Natural killer cell (primary cell): ENCODE measurements at regions not wholly inside any gene's neighbourhood (a gene's known extent, or its start where the extent isn't known, plus 50 kb on each side); places are given as distances from the start of the nearest gene placed in this dataset.

Experiments used
- ATAC-seq, 3 donors: fragments of 150-1000 bp in 2 of 3; fragments of 200-7000 bp in 1 of 3; cut with Tn5 transposase; 1 replicate in 1 of 3; 2 replicates in 2 of 3; pipeline ENCODE4 v1.10.0; 2021; ENCODE audit warnings: mild to moderate bottlenecking in 2 of 3, moderate library complexity in 2 of 3
- DNase-seq, 2 donors: peaks; one replicate each; pipeline versions ENCODE4 v3.0.0 to v3.0.0-alpha.2; 2013 to 2021; ENCODE audit warnings: mixed read lengths in 1 of 2
- H3K27ac ChIP-seq: one replicate; pipeline ENCODE4 v1.5.1; 2013; ENCODE audit warnings: mild to moderate bottlenecking, low read length
- H3K27me3 ChIP-seq: one replicate; pipeline ENCODE4 v1.6.1; 2013; ENCODE audit warnings: low read length; ENCODE audit not compliant: control insufficient read depth, insufficient read depth
- H3K36me3 ChIP-seq: one replicate; pipeline ENCODE4 v1.6.1; 2013; ENCODE audit warnings: low read length; ENCODE audit not compliant: control insufficient read depth, insufficient read depth
- H3K4me1 ChIP-seq: one replicate; pipeline ENCODE4 v1.6.1; 2013; ENCODE audit warnings: low read length; ENCODE audit not compliant: control insufficient read depth, insufficient read depth
- H3K4me3 ChIP-seq: one replicate; pipeline ENCODE4 v1.5.1; 2013; ENCODE audit warnings: low read length
- H3K9me3 ChIP-seq: one replicate; pipeline ENCODE4 v1.6.1; 2013; ENCODE audit warnings: low read length; ENCODE audit not compliant: control insufficient read depth, insufficient read depth
- H3K27ac Mint-ChIP-seq, 2 donors: one replicate each; pipeline ENCODE4 v1.8.0; 2022; ENCODE audit warnings: mild to moderate bottlenecking in 2 of 2, mixed read lengths in 2 of 2, moderate library complexity in 1 of 2
- H3K27me3 Mint-ChIP-seq, 2 donors: one replicate each; pipeline ENCODE4 v1.8.0; 2022; ENCODE audit warnings: low read depth in 2 of 2, mixed read lengths in 2 of 2
- H3K36me3 Mint-ChIP-seq: one replicate; pipeline ENCODE4 v1.8.0; 2022; ENCODE audit warnings: mixed read lengths
- H3K4me1 Mint-ChIP-seq, 2 donors: one replicate each; pipeline ENCODE4 v1.8.0; 2022; ENCODE audit warnings: mixed read lengths in 2 of 2
- H3K4me3 Mint-ChIP-seq: one replicate; pipeline ENCODE4 v1.8.0; 2022; ENCODE audit warnings: mild to moderate bottlenecking, moderate library complexity, mixed read lengths
- H3K9me3 Mint-ChIP-seq, 2 donors: one replicate each; pipeline ENCODE4 v1.8.0; 2022; ENCODE audit warnings: mixed read lengths in 2 of 2
- CTCF ChIP-seq: fragments of 200-600 bp; IDR thresholded peaks from one replicate; pipeline ENCODE4 v1.8.0; 2022; ENCODE audit warnings: antibody characterized with exemption
- WGBS: methylation state at CpG from one replicate; pipeline ENCODE4 v1.1.7; 2013; ENCODE audit warnings: missing lambda C conversion rate; ENCODE audit not compliant: insufficient coverage; 5-methylcytosine and 5-hydroxymethylcytosine counted together
- intact Hi-C: fragments of 100-400 bp; cut with micrococcal nuclease; formaldehyde crosslinking; loops from one replicate; pipeline ENCODE4 v1.14.2; 2022

GRCh38 chr2:111695441-111696007, 188.5 kb downstream of the ANAPC1 start:
- Histone ChIP-seq H3K9me3 (no peaks in the 10 kb centered on the region), H3K4me1 (peaks cover 15% of the 10 kb centered on the region), H3K27ac (no peak overlapping the region), H3K4me3 (no peak overlapping the region), H3K27me3 (no peaks in the 10 kb centered on the region), H3K36me3 (no peaks in the 10 kb centered on the region)
- intact Hi-C loops: no loop called here
- DNase-seq: no peak
- H3K4me1 Mint-ChIP-seq: peaks cover 11 to 24% of the 10 kb centered on the region in 2 donors
- no peak for ATAC-seq
- WGBS: 87% methylated on average over 6 of the region's 8 CpGs
- no peaks in the 10 kb centered on the region for H3K36me3 Mint-ChIP-seq
- H3K9me3 Mint-ChIP-seq: no peaks in the 10 kb centered on the region
- H3K4me3 Mint-ChIP-seq: no peak overlapping the region
- H3K27me3 Mint-ChIP-seq: peaks cover 0 to 8% of the 10 kb centered on the region in 2 donors
- TF ChIP-seq CTCF: no peak
- H3K27ac Mint-ChIP-seq: no peak overlapping the region

- Histone ChIP-seq H3K4me1 (peaks cover 15% of the 10 kb centered on the region), H3K9me3 (no peaks in the 10 kb centered on the region), H3K27me3 (no peaks in the 10 kb centered on the region), H3K36me3 (no peaks in the 10 kb centered on the region), H3K27ac (no peak overlapping the region), H3K4me3 (no peak overlapping the region)
- ATAC-seq: no peak
- WGBS: 100% methylated on average over 3 of the region's 3 CpGs
- Mint-ChIP-seq H3K4me1 (peaks cover 11 to 24% of the 10 kb centered on the region in 2 donors), H3K4me3 (no peak overlapping the region), H3K27me3 (peaks cover 0 to 5% of the 10 kb centered on the region in 2 donors), H3K36me3 (no peaks in the 10 kb centered on the region), H3K27ac (no peak overlapping the region), H3K9me3 (no peaks in the 10 kb centered on the region)
- no peak for TF ChIP-seq CTCF
- intact Hi-C loops: no loop called here
- DNase-seq: no peak
These were observed 187.8 kb downstream of the ANAPC1 start for GRCh38 chr2:111696226-111696625.

- H3K27ac Mint-ChIP-seq: no peak overlapping the region
- ATAC-seq: peak in 1 of 3 donors; percentile 35
- peaks cover 0 to 4% of the 10 kb centered on the region in 2 donors for H3K27me3 Mint-ChIP-seq
- H3K9me3 ChIP-seq: no peaks in the 10 kb centered on the region
- H3K9me3 Mint-ChIP-seq: no peaks in the 10 kb centered on the region
- peaks cover 17 to 32% of the 10 kb centered on the region in 2 donors for H3K4me1 Mint-ChIP-seq
- no peaks in the 10 kb centered on the region for H3K27me3 ChIP-seq
- no peak for TF ChIP-seq CTCF
- H3K36me3 ChIP-seq: no peaks in the 10 kb centered on the region
- peaks cover 21% of the 10 kb centered on the region for H3K4me1 ChIP-seq
- no peak overlapping the region for H3K4me3 Mint-ChIP-seq
- H3K36me3 Mint-ChIP-seq: no peaks in the 10 kb centered on the region
- H3K27ac ChIP-seq: no peak overlapping the region
- no CpG with 5 or more reads among the region's 8 CpGs for WGBS
- no peak for DNase-seq
- H3K4me3 ChIP-seq: no peak overlapping the region
- intact Hi-C loops: no loop called here
These were observed 186.4 kb downstream of the ANAPC1 start for GRCh38 chr2:111697560-111697959.

GRCh38 chr2:111698089-111698488, 185.9 kb downstream of the ANAPC1 start:
- no peaks in the 10 kb centered on the region for H3K9me3 Mint-ChIP-seq
- intact Hi-C loops: no loop called here
- H3K36me3 Mint-ChIP-seq: no peaks in the 10 kb centered on the region
- Histone ChIP-seq H3K36me3 (no peaks in the 10 kb centered on the region), H3K4me3 (no peak overlapping the region), H3K9me3 (no peaks in the 10 kb centered on the region), H3K27ac (no peak overlapping the region), H3K4me1 (peaks cover 21% of the 10 kb centered on the region), H3K27me3 (no peaks in the 10 kb centered on the region)
- no peak overlapping the region for H3K27ac Mint-ChIP-seq
- WGBS: 89% methylated on average over 4 of the region's 4 CpGs
- H3K27me3 Mint-ChIP-seq: peaks cover 0 to 4% of the 10 kb centered on the region in 2 donors
- DNase-seq (no peak), ATAC-seq (no peak)
- no peak overlapping the region for H3K4me3 Mint-ChIP-seq
- no peak for TF ChIP-seq CTCF
- peaks cover 17 to 32% of the 10 kb centered on the region in 2 donors for H3K4me1 Mint-ChIP-seq
